Calu3 (cell line): ENCODE measurements at regions not wholly inside any gene's neighbourhood (a gene's known extent, or its start where the extent isn't known, plus 50 kb on each side); places are given as distances from the start of the nearest gene placed in this dataset.

Source experiments
- BruUV-seq: library from RNA; stranded (reverse); fragments of 400-500 nt; replicated peaks from 2 replicates; lab custom pipeline; 2021; lab: Mats Ljungman, UMichigan
- CTCF ChIA-PET: fragments of 300-600 bp; sonication (Branson Sonifier 250); formaldehyde crosslinking; loops from one replicate; lab custom pipeline; 2022; ENCODE audit warnings: antibody characterized with exemption; lab: Charles Lee
- DNase-seq: peaks from one replicate; pipeline ENCODE4 v3.0.0; 2022
- H3K27ac Mint-ChIP-seq: one replicate; pipeline ENCODE4 v1.8.0; 2022; ENCODE audit warnings: mixed read lengths; ENCODE audit not compliant: unreplicated experiment
- H3K27me3 Mint-ChIP-seq: one replicate; pipeline ENCODE4 v1.8.0; 2022; ENCODE audit warnings: mixed read lengths; ENCODE audit not compliant: unreplicated experiment
- H3K36me3 Mint-ChIP-seq: one replicate; pipeline ENCODE4 v1.8.0; 2022; ENCODE audit warnings: mild to moderate bottlenecking, moderate library complexity, mixed read lengths; ENCODE audit not compliant: insufficient read depth, unreplicated experiment
- H3K4me1 Mint-ChIP-seq: one replicate; pipeline ENCODE4 v1.8.0; 2022; ENCODE audit warnings: mild to moderate bottlenecking, low read depth, mixed read lengths; ENCODE audit not compliant: unreplicated experiment
- H3K4me3 Mint-ChIP-seq: one replicate; pipeline ENCODE4 v1.8.0; 2022; ENCODE audit warnings: mild to moderate bottlenecking, low read depth, moderate library complexity, mixed read lengths; ENCODE audit not compliant: unreplicated experiment
- H3K9me3 Mint-ChIP-seq: one replicate; pipeline ENCODE4 v1.8.0; 2022; ENCODE audit warnings: low read depth, mixed read lengths; ENCODE audit not compliant: unreplicated experiment
- intact Hi-C: fragments of 100-400 bp; cut with micrococcal nuclease; formaldehyde crosslinking; loops from one replicate; pipeline ENCODE4 v1.10.0; 2022; ENCODE audit not compliant: unreplicated experiment
- TF ChIP-seq, protein P1 (sequence below): fragments of 200-600 bp; IDR thresholded peaks from one replicate; pipeline ENCODE4 v1.8.0; 2022; ENCODE audit warnings: antibody characterized with exemption; ENCODE audit not compliant: unreplicated experiment

GRCh38 chr1:114032271-114033215 is 53.3 kb downstream of the OLFML3 start:
- no peak overlapping the region for H3K4me3 Mint-ChIP-seq
- CTCF ChIA-PET, result interaction anchor here (0.5 kb wide), 1 partner anchor 146 kb away, joined by 3 read pairs; no protein-coding TSS in a partner anchor
- H3K27ac Mint-ChIP-seq, result no peak overlapping the region
- H3K36me3 Mint-ChIP-seq, result no peaks in the 10 kb centered on the region
- H3K9me3 Mint-ChIP-seq, result no peaks in the 10 kb centered on the region
- BruUV-seq, result no TSS peak
- peaks cover 5% of the 10 kb centered on the region for H3K27me3 Mint-ChIP-seq
- DNase-seq, result no peak
- H3K4me1 Mint-ChIP-seq, result no peaks in the 10 kb centered on the region
- TF ChIP-seq, protein P1, sequence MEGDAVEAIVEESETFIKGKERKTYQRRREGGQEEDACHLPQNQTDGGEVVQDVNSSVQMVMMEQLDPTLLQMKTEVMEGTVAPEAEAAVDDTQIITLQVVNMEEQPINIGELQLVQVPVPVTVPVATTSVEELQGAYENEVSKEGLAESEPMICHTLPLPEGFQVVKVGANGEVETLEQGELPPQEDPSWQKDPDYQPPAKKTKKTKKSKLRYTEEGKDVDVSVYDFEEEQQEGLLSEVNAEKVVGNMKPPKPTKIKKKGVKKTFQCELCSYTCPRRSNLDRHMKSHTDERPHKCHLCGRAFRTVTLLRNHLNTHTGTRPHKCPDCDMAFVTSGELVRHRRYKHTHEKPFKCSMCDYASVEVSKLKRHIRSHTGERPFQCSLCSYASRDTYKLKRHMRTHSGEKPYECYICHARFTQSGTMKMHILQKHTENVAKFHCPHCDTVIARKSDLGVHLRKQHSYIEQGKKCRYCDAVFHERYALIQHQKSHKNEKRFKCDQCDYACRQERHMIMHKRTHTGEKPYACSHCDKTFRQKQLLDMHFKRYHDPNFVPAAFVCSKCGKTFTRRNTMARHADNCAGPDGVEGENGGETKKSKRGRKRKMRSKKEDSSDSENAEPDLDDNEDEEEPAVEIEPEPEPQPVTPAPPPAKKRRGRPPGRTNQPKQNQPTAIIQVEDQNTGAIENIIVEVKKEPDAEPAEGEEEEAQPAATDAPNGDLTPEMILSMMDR, result no peak
- intact Hi-C loops, result no loop called here

DNA sequence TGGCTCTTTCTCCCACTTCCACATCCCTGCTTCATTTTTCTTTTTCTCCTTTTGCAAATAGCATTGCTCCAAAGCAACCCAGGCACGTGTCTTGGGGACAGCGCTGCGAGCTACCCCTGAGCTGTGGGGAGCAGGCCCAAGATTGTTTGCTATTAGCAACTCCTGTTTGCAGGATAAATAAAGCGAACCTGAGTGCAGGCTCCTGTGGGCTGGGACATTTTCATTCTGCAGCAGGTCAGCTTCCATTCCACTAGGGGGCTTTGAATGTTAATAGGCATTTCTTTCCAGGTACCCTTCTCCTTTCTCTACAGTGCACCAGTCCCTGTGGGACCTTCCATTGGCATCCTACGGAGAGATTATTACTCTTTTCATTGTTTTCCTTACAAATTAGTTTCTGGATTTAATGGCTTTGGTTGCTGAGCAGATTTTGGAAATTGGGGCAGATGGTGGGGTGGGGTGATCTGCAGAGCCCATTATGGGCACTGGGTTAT is 54.0 kb downstream of the OLFML3 start:
- Mint-ChIP-seq H3K36me3 (no peaks in the 10 kb centered on the region), H3K9me3 (no peaks in the 10 kb centered on the region), H3K27me3 (no peaks in the 10 kb centered on the region), H3K4me3 (no peak overlapping the region), H3K27ac (no peak overlapping the region), H3K4me1 (no peaks in the 10 kb centered on the region)
- no peak for DNase-seq
- TF ChIP-seq, protein P1, result no peak
- CTCF ChIA-PET, result interaction anchor here (0.5 kb wide), 1 partner anchor 147 kb away, joined by 3 read pairs; no protein-coding TSS in a partner anchor
- intact Hi-C loops, result no loop called here
- BruUV-seq, result no TSS peak

- no peaks in the 10 kb centered on the region for H3K27me3 Mint-ChIP-seq
- H3K36me3 Mint-ChIP-seq, result no peaks in the 10 kb centered on the region
- intact Hi-C loops, result no loop called here
- CTCF ChIA-PET, result no interaction called here
- no peaks in the 10 kb centered on the region for H3K4me1 Mint-ChIP-seq
- DNase-seq, result no peak
- TF ChIP-seq, protein P1, result no peak
- H3K4me3 Mint-ChIP-seq, result no peak overlapping the region
- H3K27ac Mint-ChIP-seq, result no peak overlapping the region
- BruUV-seq, result no TSS peak
- no peaks in the 10 kb centered on the region for H3K9me3 Mint-ChIP-seq
Measured at GRCh38 chr1:114033961-114034360, 54.7 kb downstream of the OLFML3 start.

GRCh38 chr1:114034567-114035303 is 55.5 kb downstream of the OLFML3 start:
- TF ChIP-seq, protein P1, result no peak
- Mint-ChIP-seq H3K27me3 (peaks cover 2% of the 10 kb centered on the region), H3K27ac (no peak overlapping the region), H3K4me1 (no peaks in the 10 kb centered on the region), H3K4me3 (no peak overlapping the region), H3K9me3 (no peaks in the 10 kb centered on the region), H3K36me3 (no peaks in the 10 kb centered on the region)
- no TSS peak for BruUV-seq
- CTCF ChIA-PET, result no interaction called here
- intact Hi-C loops, result no loop called here
- DNase-seq, result no peak
